ENCODE measurements at regions not wholly inside any gene's neighbourhood (a gene's known extent, or its start where the extent isn't known, plus 50 kb on each side); places are given as distances from the start of the nearest gene placed in this dataset.
"Not testable (repeated sequence)": the region's sequence is repeated elsewhere in the genome, so short reads cannot be mapped to it uniquely, and the experiment has no call there.

DNA sequence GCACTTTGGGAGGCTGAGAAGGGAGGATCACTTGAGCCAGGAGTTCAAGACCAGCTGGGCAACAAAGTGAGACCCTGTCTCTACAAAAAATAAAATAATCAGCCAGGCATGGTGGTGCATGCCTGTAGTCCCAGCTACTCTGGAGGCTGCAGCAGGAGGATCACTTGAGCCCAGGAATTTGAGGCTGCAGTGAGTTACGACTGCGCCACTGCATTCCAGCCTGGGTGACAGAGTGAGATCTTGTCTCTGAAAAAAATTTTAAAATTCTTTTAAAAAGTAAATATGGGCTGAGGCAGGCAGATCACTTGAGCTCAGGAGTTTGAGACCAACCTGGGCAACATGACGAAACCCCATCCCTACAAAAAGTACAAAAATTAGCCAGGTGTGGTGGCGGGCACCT lies 91.4 kb upstream of the VGLL4 start:
- not testable (repeated sequence) for TF ChIP-seq CTCF (IDR thresholded peaks at IDR 0.05; ENCODE audit: low read length); EZH2 (optimal IDR thresholded peaks at IDR 0.05; ENCODE audit: low read depth, low read length)
